ENCODE measurements at regions not wholly inside any gene's neighbourhood (a gene's known extent, or its start where the extent isn't known, plus 50 kb on each side); places are given as distances from the start of the nearest gene placed in this dataset.
"Not testable (repeated sequence)": the region's sequence is repeated elsewhere in the genome, so short reads cannot be mapped to it uniquely, and the experiment has no call there.

DNA sequence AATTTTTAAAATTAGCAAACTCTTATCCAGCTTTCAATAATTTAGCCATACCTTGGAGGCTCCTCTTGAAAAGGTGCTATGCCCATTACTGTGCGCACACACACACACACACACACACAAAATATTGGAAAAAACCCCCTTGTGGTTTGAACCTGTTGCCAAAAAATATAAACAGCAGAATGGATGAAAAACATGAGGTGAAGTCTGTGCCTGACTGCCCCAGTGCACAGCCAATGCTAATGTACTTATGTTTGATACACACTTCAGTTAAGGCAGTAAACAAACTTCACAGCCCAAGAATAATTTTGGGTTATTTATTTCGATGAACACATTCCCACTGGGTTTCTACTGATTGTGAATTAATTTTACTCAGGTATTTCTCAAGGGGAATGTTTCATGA lies 113.2 kb upstream of the SEM1 start:
- H3K27me3 ChIP-seq (ENCODE audit: control insufficient read depth in 3 of 3, insufficient read depth in 3 of 3, low read length in 3 of 3) = no peaks in the 10 kb centered on the region
- WGBS, 3 donors = 70 to 74% (median 70%) methylated on average over 2 of the region's 2 CpGs

DNA sequence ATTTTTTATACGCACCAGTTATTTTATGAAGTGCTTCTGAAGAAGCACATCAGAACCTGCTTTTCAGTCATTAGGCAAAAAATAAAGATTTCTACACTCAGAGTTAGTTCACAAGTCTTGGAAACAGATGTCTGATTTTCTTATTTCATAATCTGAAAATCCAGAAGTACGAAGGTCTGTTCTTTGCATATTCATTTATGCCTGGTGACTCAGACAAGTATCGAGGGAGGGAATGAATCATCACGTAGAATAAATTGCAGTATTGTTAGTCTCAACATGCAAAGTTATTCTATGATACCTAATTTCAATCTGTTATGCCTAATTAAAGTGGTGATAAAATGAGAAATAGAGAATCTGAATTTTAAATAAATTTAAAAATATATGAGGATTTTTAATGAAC lies 113.6 kb upstream of the SEM1 start:
- Histone ChIP-seq H3K9me3 (ENCODE audit: control insufficient read depth in 2 of 2, insufficient read depth in 1 of 2, low read depth in 1 of 2, low read length in 1 of 2) (no peaks in the 10 kb centered on the region), H3K27me3 (ENCODE audit: control insufficient read depth in 3 of 3, insufficient read depth in 3 of 3, low read length in 3 of 3) (no peaks in the 10 kb centered on the region), H3K27ac (ENCODE audit: low read depth in 1 of 3, low read length in 2 of 3) (no peak overlapping the region), H3K36me3 (ENCODE audit: control insufficient read depth in 3 of 3, insufficient read depth in 2 of 3, low read depth in 1 of 3, low read length in 3 of 3) (no peaks in the 10 kb centered on the region), H3K4me1 (ENCODE audit: control insufficient read depth in 3 of 3, insufficient read depth in 2 of 3, low read depth in 1 of 3, low read length in 2 of 3) (no peaks in the 10 kb centered on the region), H3K4me3 (ENCODE audit: low read depth in 1 of 3, low read length in 3 of 3) (no peak overlapping the region)
- FAIRE-seq (no peak), DNase-seq (no peak)
- 28 to 57% (median 43%) methylated on average over 4 of the region's 4 CpGs for WGBS, 3 donors

More for the DNA sequence above, 113.2 kb upstream of the SEM1 start:
- FAIRE-seq = no peak
- no peaks in the 10 kb centered on the region for H3K9me3 ChIP-seq (ENCODE audit: control insufficient read depth in 2 of 2, insufficient read depth in 1 of 2, low read depth in 1 of 2, low read length in 1 of 2)
- DNase-seq = no peak
- no peak overlapping the region for H3K4me3 ChIP-seq (ENCODE audit: low read depth in 1 of 3, low read length in 3 of 3)
- H3K36me3 ChIP-seq (ENCODE audit: control insufficient read depth in 3 of 3, insufficient read depth in 2 of 3, low read depth in 1 of 3, low read length in 3 of 3) = no peaks in the 10 kb centered on the region
- no peaks in the 10 kb centered on the region for H3K4me1 ChIP-seq (ENCODE audit: control insufficient read depth in 3 of 3, insufficient read depth in 2 of 3, low read depth in 1 of 3, low read length in 2 of 3)
- no peak overlapping the region for H3K27ac ChIP-seq (ENCODE audit: low read depth in 1 of 3, low read length in 2 of 3)

GRCh38 chr7:96824686-96825085 lies 115.0 kb upstream of the SEM1 start:
- Histone ChIP-seq H3K4me1 (ENCODE audit: control insufficient read depth in 3 of 3, insufficient read depth in 2 of 3, low read depth in 1 of 3, low read length in 2 of 3) (no peaks in the 10 kb centered on the region), H3K27me3 (ENCODE audit: control insufficient read depth in 3 of 3, insufficient read depth in 3 of 3, low read length in 3 of 3) (no peaks in the 10 kb centered on the region), H3K9me3 (ENCODE audit: control insufficient read depth in 2 of 2, insufficient read depth in 1 of 2, low read depth in 1 of 2, low read length in 1 of 2) (no peaks in the 10 kb centered on the region), H3K36me3 (ENCODE audit: control insufficient read depth in 3 of 3, insufficient read depth in 2 of 3, low read depth in 1 of 3, low read length in 3 of 3) (no peaks in the 10 kb centered on the region), H3K27ac (ENCODE audit: low read depth in 1 of 3, low read length in 2 of 3) (no peak overlapping the region), H3K4me3 (ENCODE audit: low read depth in 1 of 3, low read length in 3 of 3) (no peak overlapping the region)
- no peak for FAIRE-seq
- no peak for DNase-seq
- WGBS, 3 donors = 50 to 69% (median 57%) methylated on average over 1 of the region's 1 CpG

DNA sequence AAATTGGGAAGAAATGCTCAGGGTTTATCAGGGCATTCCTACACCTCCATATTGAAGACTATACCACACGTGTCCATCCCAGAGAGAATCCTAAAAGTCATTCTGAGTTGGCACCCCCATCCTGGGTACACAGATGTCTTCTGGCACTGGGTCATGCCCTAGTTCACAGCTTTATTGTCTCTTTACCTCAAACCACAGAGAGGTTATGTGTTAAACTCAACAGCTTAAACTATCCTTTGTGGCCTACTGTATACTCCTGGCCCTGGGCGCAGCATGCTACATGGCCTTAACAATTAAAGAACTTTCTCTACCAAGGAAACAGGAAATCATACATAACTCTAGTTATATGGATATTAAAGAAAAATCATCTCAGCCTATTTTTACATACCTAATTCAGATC lies 115.6 kb upstream of the SEM1 start:
- Histone ChIP-seq H3K36me3 (ENCODE audit: control insufficient read depth in 3 of 3, insufficient read depth in 2 of 3, low read depth in 1 of 3, low read length in 3 of 3) (no peaks in the 10 kb centered on the region), H3K9me3 (ENCODE audit: control insufficient read depth in 2 of 2, insufficient read depth in 1 of 2, low read depth in 1 of 2, low read length in 1 of 2) (no peaks in the 10 kb centered on the region), H3K27me3 (ENCODE audit: control insufficient read depth in 3 of 3, insufficient read depth in 3 of 3, low read length in 3 of 3) (no peaks in the 10 kb centered on the region), H3K4me3 (ENCODE audit: low read depth in 1 of 3, low read length in 3 of 3) (no peak overlapping the region), H3K4me1 (ENCODE audit: control insufficient read depth in 3 of 3, insufficient read depth in 2 of 3, low read depth in 1 of 3, low read length in 2 of 3) (no peaks in the 10 kb centered on the region), H3K27ac (ENCODE audit: low read depth in 1 of 3, low read length in 2 of 3) (no peak overlapping the region)
- FAIRE-seq (no peak), DNase-seq (no peak)
- WGBS, 3 donors = 80 to 84% (median 82%) methylated on average over 2 of the region's 2 CpGs

- no peaks in the 10 kb centered on the region for H3K36me3 ChIP-seq (ENCODE audit: control insufficient read depth in 3 of 3, insufficient read depth in 2 of 3, low read depth in 1 of 3, low read length in 3 of 3)
- H3K9me3 ChIP-seq (ENCODE audit: control insufficient read depth in 2 of 2, insufficient read depth in 1 of 2, low read depth in 1 of 2, low read length in 1 of 2) = no peaks in the 10 kb centered on the region
- no peak for FAIRE-seq
- H3K4me1 ChIP-seq (ENCODE audit: control insufficient read depth in 3 of 3, insufficient read depth in 2 of 3, low read depth in 1 of 3, low read length in 2 of 3) = no peaks in the 10 kb centered on the region
- H3K27me3 ChIP-seq (ENCODE audit: control insufficient read depth in 3 of 3, insufficient read depth in 3 of 3, low read length in 3 of 3) = no peaks in the 10 kb centered on the region
- H3K27ac ChIP-seq (ENCODE audit: low read depth in 1 of 3, low read length in 2 of 3) = no peak overlapping the region
- no peak for DNase-seq
- 50 to 64% (median 63%) methylated on average over 1 of the region's 1 CpG for WGBS, 3 donors
- no peak overlapping the region for H3K4me3 ChIP-seq (ENCODE audit: low read depth in 1 of 3, low read length in 3 of 3)
Observed at GRCh38 chr7:96826089-96826488, 116.4 kb upstream of the SEM1 start.

GRCh38 chr7:96827701-96828100 lies 118.1 kb upstream of the SEM1 start:
- DNase-seq (no peak), FAIRE-seq (no peak)
- no peak overlapping the region for H3K4me3 ChIP-seq (ENCODE audit: low read depth in 1 of 3, low read length in 3 of 3)
- H3K27ac ChIP-seq (ENCODE audit: low read depth in 1 of 3, low read length in 2 of 3) = no peak overlapping the region
- H3K9me3 ChIP-seq (ENCODE audit: control insufficient read depth in 2 of 2, insufficient read depth in 1 of 2, low read depth in 1 of 2, low read length in 1 of 2) = no peaks in the 10 kb centered on the region
- no peaks in the 10 kb centered on the region for H3K36me3 ChIP-seq (ENCODE audit: control insufficient read depth in 3 of 3, insufficient read depth in 2 of 3, low read depth in 1 of 3, low read length in 3 of 3)
- no peaks in the 10 kb centered on the region for H3K27me3 ChIP-seq (ENCODE audit: control insufficient read depth in 3 of 3, insufficient read depth in 3 of 3, low read length in 3 of 3)
- WGBS, 3 donors = 74 to 83% (median 75%) methylated on average over 6 of the region's 6 CpGs
- no peaks in the 10 kb centered on the region for H3K4me1 ChIP-seq (ENCODE audit: control insufficient read depth in 3 of 3, insufficient read depth in 2 of 3, low read depth in 1 of 3, low read length in 2 of 3)

DNA sequence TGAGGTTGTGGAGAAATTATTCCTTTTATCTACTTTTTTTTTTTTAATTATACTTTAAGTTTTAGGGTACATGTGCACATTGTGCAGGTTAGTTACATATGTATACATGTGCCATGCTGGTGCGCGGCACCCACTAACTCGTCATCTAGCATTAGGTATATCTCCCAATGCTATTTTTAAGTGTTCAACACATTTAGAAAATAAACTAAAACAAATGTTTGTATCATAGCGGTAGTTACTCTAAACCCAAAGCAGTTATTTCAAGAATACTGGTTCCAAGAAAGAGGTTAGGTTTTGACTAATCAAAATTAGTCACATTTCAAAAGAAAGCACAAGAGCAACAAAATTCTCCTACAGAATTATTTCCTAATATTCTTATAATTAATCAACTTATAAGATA lies 119.5 kb upstream of the SEM1 start:
- not testable (repeated sequence) for DNase-seq; H3K27ac ChIP-seq (ENCODE audit: low read depth in 1 of 3, low read length in 2 of 3); H3K4me3 ChIP-seq (ENCODE audit: low read depth in 1 of 3, low read length in 3 of 3); H3K9me3 ChIP-seq (ENCODE audit: control insufficient read depth in 2 of 2, insufficient read depth in 1 of 2, low read depth in 1 of 2, low read length in 1 of 2); H3K4me1 ChIP-seq (ENCODE audit: control insufficient read depth in 3 of 3, insufficient read depth in 2 of 3, low read depth in 1 of 3, low read length in 2 of 3); H3K36me3 ChIP-seq (ENCODE audit: control insufficient read depth in 3 of 3, insufficient read depth in 2 of 3, low read depth in 1 of 3, low read length in 3 of 3); FAIRE-seq; H3K27me3 ChIP-seq (ENCODE audit: control insufficient read depth in 3 of 3, insufficient read depth in 3 of 3, low read length in 3 of 3)
- 63 to 85% (median 66%) methylated on average over 4 of the region's 4 CpGs for WGBS, 3 donors

DNA sequence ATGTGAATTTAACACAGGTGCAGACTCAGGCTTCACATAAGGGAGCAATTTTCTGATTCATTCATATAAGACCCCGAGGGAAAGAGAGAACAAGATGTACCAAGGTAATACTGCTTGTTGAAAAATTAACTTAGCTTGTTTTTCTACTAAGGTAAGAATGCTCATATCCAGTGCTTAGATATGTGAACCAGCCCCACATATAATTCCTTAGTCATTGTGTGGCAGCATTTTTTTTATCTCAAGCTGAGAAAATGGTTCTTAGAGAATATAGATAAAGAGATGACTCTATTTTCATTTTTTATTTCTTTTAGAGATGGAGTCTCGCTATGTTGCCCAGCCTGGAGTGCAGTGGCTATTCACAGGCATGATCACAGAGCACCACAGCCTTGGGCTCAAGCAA lies 121.8 kb upstream of the SEM1 start:
- DNase-seq (no peak), FAIRE-seq (no peak)
- Histone ChIP-seq H3K27ac (ENCODE audit: low read depth in 1 of 3, low read length in 2 of 3) (no peak overlapping the region), H3K27me3 (ENCODE audit: control insufficient read depth in 3 of 3, insufficient read depth in 3 of 3, low read length in 3 of 3) (no peaks in the 10 kb centered on the region), H3K36me3 (ENCODE audit: control insufficient read depth in 3 of 3, insufficient read depth in 2 of 3, low read depth in 1 of 3, low read length in 3 of 3) (no peaks in the 10 kb centered on the region), H3K9me3 (ENCODE audit: control insufficient read depth in 2 of 2, insufficient read depth in 1 of 2, low read depth in 1 of 2, low read length in 1 of 2) (no peaks in the 10 kb centered on the region), H3K4me1 (ENCODE audit: control insufficient read depth in 3 of 3, insufficient read depth in 2 of 3, low read depth in 1 of 3, low read length in 2 of 3) (no peaks in the 10 kb centered on the region), H3K4me3 (ENCODE audit: low read depth in 1 of 3, low read length in 3 of 3) (no peak overlapping the region)
- 70 to 80% (median 77%) methylated on average over 2 of the region's 2 CpGs for WGBS, 3 donors

- no peak overlapping the region for H3K4me3 ChIP-seq (ENCODE audit: low read depth in 1 of 3, low read length in 3 of 3)
- no peak overlapping the region for H3K27ac ChIP-seq (ENCODE audit: low read depth in 1 of 3, low read length in 2 of 3)
- no peaks in the 10 kb centered on the region for H3K4me1 ChIP-seq (ENCODE audit: control insufficient read depth in 3 of 3, insufficient read depth in 2 of 3, low read depth in 1 of 3, low read length in 2 of 3)
- H3K36me3 ChIP-seq (ENCODE audit: control insufficient read depth in 3 of 3, insufficient read depth in 2 of 3, low read depth in 1 of 3, low read length in 3 of 3) = no peaks in the 10 kb centered on the region
- H3K27me3 ChIP-seq (ENCODE audit: control insufficient read depth in 3 of 3, insufficient read depth in 3 of 3, low read length in 3 of 3) = no peaks in the 10 kb centered on the region
- H3K9me3 ChIP-seq (ENCODE audit: control insufficient read depth in 2 of 2, insufficient read depth in 1 of 2, low read depth in 1 of 2, low read length in 1 of 2) = no peaks in the 10 kb centered on the region
- DNase-seq (no peak), FAIRE-seq (no peak)
- 71 to 88% (median 75%) methylated on average over 1 of the region's 1 CpG for WGBS, 3 donors
Observed at GRCh38 chr7:96832092-96832662, 122.5 kb upstream of the SEM1 start.
